Endodermal cell (in vitro differentiated cells): ENCODE measurements at regions not wholly inside any gene's neighbourhood (a gene's known extent, or its start where the extent isn't known, plus 50 kb on each side); places are given as distances from the start of the nearest gene placed in this dataset.

Experiments used
- DNase-seq: peaks from one replicate; pipeline ENCODE4 v3.0.0-alpha.2; 2017
- H3K27ac ChIP-seq: 2 replicates; pipeline ENCODE4 v1.5.1; 2013; ENCODE audit warnings: mild to moderate bottlenecking, low read depth, low read length, moderate library complexity
- H3K27me3 ChIP-seq: 2 replicates; pipeline ENCODE4 v1.6.1; 2013; ENCODE audit warnings: mild to moderate bottlenecking, low read length, moderate library complexity; ENCODE audit not compliant: insufficient read depth, control insufficient read depth, poor library complexity, severe bottlenecking
- H3K36me3 ChIP-seq: 2 replicates; pipeline ENCODE4 v1.7.0; 2013; ENCODE audit warnings: mild to moderate bottlenecking, low read length, moderate library complexity; ENCODE audit not compliant: control insufficient read depth, insufficient read depth
- H3K4me1 ChIP-seq: one replicate; pipeline ENCODE4 v1.7.0; 2013; ENCODE audit warnings: low read length; ENCODE audit not compliant: control insufficient read depth, insufficient read depth
- H3K4me3 ChIP-seq: 2 replicates; pipeline ENCODE4 v1.5.1; 2013; ENCODE audit warnings: mild to moderate bottlenecking, low read length, moderate library complexity
- H3K9ac ChIP-seq: 2 replicates; pipeline ENCODE4 v1.6.1; 2013; ENCODE audit warnings: mild to moderate bottlenecking, low read length, moderate library complexity; ENCODE audit not compliant: poor library complexity, severe bottlenecking; ENCODE audit errors: extremely low read depth
- H3K9me3 ChIP-seq: 2 replicates; pipeline ENCODE4 v1.6.1; 2013; ENCODE audit warnings: mild to moderate bottlenecking, low read length, moderate library complexity; ENCODE audit not compliant: control insufficient read depth
- H3K27ac Mint-ChIP-seq: 2 replicates; pipeline ENCODE4 v1.8.0; 2020; ENCODE audit warnings: mixed read lengths
- H3K27me3 Mint-ChIP-seq: 2 replicates; pipeline ENCODE4 v1.8.0; 2021; ENCODE audit warnings: mild to moderate bottlenecking, mixed read lengths; ENCODE audit not compliant: insufficient read depth
- H3K36me3 Mint-ChIP-seq: 2 replicates; pipeline ENCODE4 v1.8.0; 2020; ENCODE audit warnings: low read depth, mixed read lengths
- H3K4me1 Mint-ChIP-seq: 2 replicates; pipeline ENCODE4 v1.8.0; 2020; ENCODE audit warnings: mixed read lengths
- H3K4me3 Mint-ChIP-seq: 2 replicates; pipeline ENCODE4 v1.8.0; 2020; ENCODE audit warnings: mild to moderate bottlenecking, moderate library complexity, mixed read lengths
- H3K9me3 Mint-ChIP-seq: 2 replicates; pipeline ENCODE4 v1.8.0; 2020; ENCODE audit warnings: mild to moderate bottlenecking, mixed read lengths
- WGBS, 2 experiments: methylation state at CpG; one replicate each; pipeline versions ENCODE4 v1.1.5 to v1.1.7; 2013; ENCODE audit warnings: missing lambda C conversion rate in 2 of 2, mixed read lengths in 1 of 2; ENCODE audit not compliant: insufficient coverage in 1 of 2, insufficient read length in 1 of 2; 5-methylcytosine and 5-hydroxymethylcytosine counted together
- TF ChIP-seq, protein P1 (sequence below): fragments of 200-600 bp; sonication (generic); conservative IDR thresholded peaks from 2 replicates; pipeline ENCODE4 v1.5.0; 2021; ENCODE audit warnings: antibody characterized with exemption, mild to moderate bottlenecking

DNA sequence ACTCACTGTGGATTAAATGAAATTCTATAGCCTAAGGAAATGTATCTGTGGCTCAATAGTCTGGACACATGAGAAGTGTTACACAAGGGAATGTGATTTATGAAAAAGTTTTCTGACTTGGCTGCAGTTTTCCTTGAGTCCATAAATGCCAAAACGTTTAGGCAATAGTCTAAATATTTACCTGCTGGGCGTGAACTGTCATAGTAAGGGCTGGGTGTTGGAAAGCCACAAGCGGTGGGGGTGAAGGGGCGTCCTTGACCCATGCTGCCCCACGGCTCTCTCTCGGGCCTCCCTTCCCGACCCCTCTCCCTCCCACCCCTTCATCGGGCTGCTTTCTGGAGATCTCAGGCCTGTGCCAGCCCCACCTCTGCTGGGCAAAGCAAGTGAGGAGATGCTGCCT is 223.7 kb downstream of the BUB3 start:
- TF ChIP-seq, protein P1, sequence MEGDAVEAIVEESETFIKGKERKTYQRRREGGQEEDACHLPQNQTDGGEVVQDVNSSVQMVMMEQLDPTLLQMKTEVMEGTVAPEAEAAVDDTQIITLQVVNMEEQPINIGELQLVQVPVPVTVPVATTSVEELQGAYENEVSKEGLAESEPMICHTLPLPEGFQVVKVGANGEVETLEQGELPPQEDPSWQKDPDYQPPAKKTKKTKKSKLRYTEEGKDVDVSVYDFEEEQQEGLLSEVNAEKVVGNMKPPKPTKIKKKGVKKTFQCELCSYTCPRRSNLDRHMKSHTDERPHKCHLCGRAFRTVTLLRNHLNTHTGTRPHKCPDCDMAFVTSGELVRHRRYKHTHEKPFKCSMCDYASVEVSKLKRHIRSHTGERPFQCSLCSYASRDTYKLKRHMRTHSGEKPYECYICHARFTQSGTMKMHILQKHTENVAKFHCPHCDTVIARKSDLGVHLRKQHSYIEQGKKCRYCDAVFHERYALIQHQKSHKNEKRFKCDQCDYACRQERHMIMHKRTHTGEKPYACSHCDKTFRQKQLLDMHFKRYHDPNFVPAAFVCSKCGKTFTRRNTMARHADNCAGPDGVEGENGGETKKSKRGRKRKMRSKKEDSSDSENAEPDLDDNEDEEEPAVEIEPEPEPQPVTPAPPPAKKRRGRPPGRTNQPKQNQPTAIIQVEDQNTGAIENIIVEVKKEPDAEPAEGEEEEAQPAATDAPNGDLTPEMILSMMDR, result no peak
- no peak overlapping the region for H3K4me3 Mint-ChIP-seq
- no peak overlapping the region for H3K4me3 ChIP-seq
- no peaks in the 10 kb centered on the region for H3K9me3 Mint-ChIP-seq
- H3K27ac ChIP-seq, result no peak overlapping the region
- H3K36me3 ChIP-seq, result no peaks in the 10 kb centered on the region
- no peak overlapping the region for H3K27ac Mint-ChIP-seq
- H3K4me1 Mint-ChIP-seq, result no peaks in the 10 kb centered on the region
- H3K9me3 ChIP-seq, result no peaks in the 10 kb centered on the region
- H3K27me3 ChIP-seq, result no peaks in the 10 kb centered on the region
- no peaks in the 10 kb centered on the region for H3K36me3 Mint-ChIP-seq
- H3K4me1 ChIP-seq, result no peaks in the 10 kb centered on the region
- no peaks in the 10 kb centered on the region for H3K27me3 Mint-ChIP-seq
- 81 to 100% methylated on average over 1 to 8 of the region's 8 CpGs for WGBS, 2 experiments
- H3K9ac ChIP-seq, result no peak overlapping the region
- DNase-seq, result no peak

DNA sequence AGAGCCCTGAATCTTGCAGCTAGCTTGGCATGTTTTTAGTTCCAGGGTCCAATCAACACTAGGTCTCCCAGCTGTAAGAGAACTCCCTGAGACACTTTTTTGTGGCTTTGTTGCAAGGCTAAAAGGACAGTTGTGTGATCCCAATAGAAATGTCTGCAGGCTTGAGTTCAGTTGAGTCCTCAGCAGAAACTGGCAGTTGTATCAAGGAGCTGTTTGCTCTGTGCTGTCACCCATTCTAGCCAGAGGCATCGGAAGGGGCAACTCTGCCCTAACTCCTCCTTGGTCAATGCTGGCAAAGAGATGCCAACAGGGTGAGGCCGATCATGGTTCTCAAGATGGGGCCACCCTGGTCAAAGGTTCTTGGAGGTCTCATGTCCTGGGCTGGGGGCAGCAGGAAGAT is 224.1 kb downstream of the BUB3 start:
- no peak overlapping the region for H3K4me3 ChIP-seq
- no peak overlapping the region for H3K4me3 Mint-ChIP-seq
- no peaks in the 10 kb centered on the region for H3K9me3 ChIP-seq
- no peaks in the 10 kb centered on the region for H3K27me3 ChIP-seq
- 92 to 93% methylated on average over 1 to 2 of the region's 2 CpGs for WGBS, 2 experiments
- H3K27ac ChIP-seq, result no peak overlapping the region
- H3K36me3 Mint-ChIP-seq, result no peaks in the 10 kb centered on the region
- H3K4me1 ChIP-seq, result no peaks in the 10 kb centered on the region
- no peak overlapping the region for H3K27ac Mint-ChIP-seq
- DNase-seq, result no peak
- H3K4me1 Mint-ChIP-seq, result no peaks in the 10 kb centered on the region
- peaks cover under 1% of the 10 kb centered on the region for H3K27me3 Mint-ChIP-seq
- H3K36me3 ChIP-seq, result no peaks in the 10 kb centered on the region
- TF ChIP-seq, protein P1, result no peak
- no peaks in the 10 kb centered on the region for H3K9me3 Mint-ChIP-seq
- no peak overlapping the region for H3K9ac ChIP-seq

DNA sequence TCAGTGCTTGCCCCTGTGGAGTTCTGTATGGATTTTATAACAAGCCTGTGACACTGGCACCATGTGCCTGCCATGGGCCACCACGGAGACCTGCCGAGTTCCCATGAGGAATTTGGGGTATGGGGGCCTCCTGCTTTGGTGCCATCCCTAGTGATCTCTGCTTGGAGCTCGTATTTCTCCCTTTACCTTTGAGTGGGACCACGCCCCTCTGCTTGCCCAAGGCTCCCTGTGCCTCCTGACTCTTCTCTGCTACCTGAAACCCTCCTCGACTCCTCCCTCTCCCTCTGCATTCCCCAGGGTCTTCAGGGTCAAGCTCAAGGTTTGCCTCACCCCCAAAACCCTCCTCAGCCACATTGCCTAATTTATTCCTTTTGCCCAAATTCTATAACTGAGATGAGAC is 225.0 kb downstream of the BUB3 start:
- Mint-ChIP-seq H3K36me3 (no peaks in the 10 kb centered on the region), H3K9me3 (peaks cover 2% of the 10 kb centered on the region), H3K4me3 (no peak overlapping the region), H3K4me1 (no peaks in the 10 kb centered on the region), H3K27ac (no peak overlapping the region), H3K27me3 (peaks cover 5% of the 10 kb centered on the region)
- Histone ChIP-seq H3K4me3 (no peak overlapping the region), H3K9me3 (no peaks in the 10 kb centered on the region), H3K36me3 (no peaks in the 10 kb centered on the region), H3K27me3 (no peaks in the 10 kb centered on the region), H3K4me1 (no peaks in the 10 kb centered on the region), H3K27ac (no peak overlapping the region), H3K9ac (no peak overlapping the region)
- TF ChIP-seq, protein P1, result no peak
- WGBS, 2 experiments, result 74 to 76% methylated on average over 3 to 5 of the region's 5 CpGs
- DNase-seq, result peak; percentile 53
